ENCODE measurements at regions not wholly inside any gene's neighbourhood (a gene's known extent, or its start where the extent isn't known, plus 50 kb on each side); places are given as distances from the start of the nearest gene placed in this dataset.

GRCh38 chr18:27312153-27312552 is 127.0 kb upstream of the CHST9 start:
- Histone ChIP-seq H3K79me2 (ENCODE audit: control insufficient read depth, insufficient read depth, low read length) (no peaks in the 10 kb centered on the region), H4K20me1 (ENCODE audit: control insufficient read depth, extremely low read depth, insufficient read depth, low read length) (no peaks in the 10 kb centered on the region), H3K9me3 (ENCODE audit: control insufficient read depth, insufficient read depth, low read depth, low read length) (no peaks in the 10 kb centered on the region), H3K36me3 (ENCODE audit: control insufficient read depth, insufficient read depth, low read length) (no peaks in the 10 kb centered on the region), H3K27me3 (ENCODE audit: control insufficient read depth, insufficient read depth, low read length) (no peaks in the 10 kb centered on the region), H3K4me2 (ENCODE audit: extremely low read depth, insufficient read depth, low read length) (no peak overlapping the region), H3K9ac (ENCODE audit: insufficient read depth, low read length) (no peak overlapping the region), H2AFZ (ENCODE audit: low read length) (no peak overlapping the region), H3K4me1 (ENCODE audit: control insufficient read depth, extremely low read depth, insufficient read depth, low read length) (no peaks in the 10 kb centered on the region), H3K27ac (ENCODE audit: insufficient read depth, low read length) (no peak overlapping the region), H3K4me3 (replicated peaks in 1 of 4; ENCODE audit: control extremely low read depth in 1 of 4, insufficient read depth in 1 of 4, low read depth in 3 of 4, low read length in 4 of 4) (no peak overlapping the region)
- no peak for DNase-seq (ENCODE audit: low read depth in 2 of 2)
- TF ChIP-seq EZH2 (IDR thresholded peaks at IDR 0.05; ENCODE audit: low read length, missing control alignments) = no peak
- TF ChIP-seq CTCF (conservative IDR thresholded peaks at IDR 0.05 in 1 of 2, IDR thresholded peaks at IDR 0.05 in 1 of 2; ENCODE audit: low read depth in 1 of 2, low read length in 2 of 2) = no peak

- Histone ChIP-seq H3K4me1 (ENCODE audit: control insufficient read depth, extremely low read depth, insufficient read depth, low read length) (no peaks in the 10 kb centered on the region), H2AFZ (ENCODE audit: low read length) (no peak overlapping the region), H3K9ac (ENCODE audit: insufficient read depth, low read length) (no peak overlapping the region), H4K20me1 (ENCODE audit: control insufficient read depth, extremely low read depth, insufficient read depth, low read length) (no peaks in the 10 kb centered on the region), H3K9me3 (ENCODE audit: control insufficient read depth, insufficient read depth, low read depth, low read length) (no peaks in the 10 kb centered on the region), H3K27ac (ENCODE audit: insufficient read depth, low read length) (no peak overlapping the region), H3K79me2 (ENCODE audit: control insufficient read depth, insufficient read depth, low read length) (no peaks in the 10 kb centered on the region), H3K36me3 (ENCODE audit: control insufficient read depth, insufficient read depth, low read length) (no peaks in the 10 kb centered on the region), H3K4me3 (replicated peaks in 1 of 4; ENCODE audit: control extremely low read depth in 1 of 4, insufficient read depth in 1 of 4, low read depth in 3 of 4, low read length in 4 of 4) (no peak overlapping the region), H3K27me3 (ENCODE audit: control insufficient read depth, insufficient read depth, low read length) (no peaks in the 10 kb centered on the region), H3K4me2 (ENCODE audit: extremely low read depth, insufficient read depth, low read length) (no peak overlapping the region)
- no peak for DNase-seq (ENCODE audit: low read depth in 2 of 2)
- TF ChIP-seq CTCF (conservative IDR thresholded peaks at IDR 0.05 in 1 of 2, IDR thresholded peaks at IDR 0.05 in 1 of 2; ENCODE audit: low read depth in 1 of 2, low read length in 2 of 2) (no peak), EZH2 (IDR thresholded peaks at IDR 0.05; ENCODE audit: low read length, missing control alignments) (no peak)
These were observed 126.0 kb upstream of the CHST9 start for GRCh38 chr18:27311114-27311513.

GRCh38 chr18:27301615-27302378 is 116.7 kb upstream of the CHST9 start:
- Histone ChIP-seq H3K27me3 (ENCODE audit: control insufficient read depth, insufficient read depth, low read length) (no peaks in the 10 kb centered on the region), H3K9ac (ENCODE audit: insufficient read depth, low read length) (no peak overlapping the region), H3K4me2 (ENCODE audit: extremely low read depth, insufficient read depth, low read length) (no peak overlapping the region), H3K4me1 (ENCODE audit: control insufficient read depth, extremely low read depth, insufficient read depth, low read length) (no peaks in the 10 kb centered on the region), H3K9me3 (ENCODE audit: control insufficient read depth, insufficient read depth, low read depth, low read length) (no peaks in the 10 kb centered on the region), H2AFZ (ENCODE audit: low read length) (no peak overlapping the region), H3K36me3 (ENCODE audit: control insufficient read depth, insufficient read depth, low read length) (no peaks in the 10 kb centered on the region), H4K20me1 (ENCODE audit: control insufficient read depth, extremely low read depth, insufficient read depth, low read length) (no peaks in the 10 kb centered on the region), H3K4me3 (replicated peaks in 1 of 4; ENCODE audit: control extremely low read depth in 1 of 4, insufficient read depth in 1 of 4, low read depth in 3 of 4, low read length in 4 of 4) (no peak overlapping the region), H3K79me2 (ENCODE audit: control insufficient read depth, insufficient read depth, low read length) (no peaks in the 10 kb centered on the region), H3K27ac (ENCODE audit: insufficient read depth, low read length) (no peak overlapping the region)
- no peak for DNase-seq (ENCODE audit: low read depth in 2 of 2)
- TF ChIP-seq CTCF (conservative IDR thresholded peaks at IDR 0.05 in 1 of 2, IDR thresholded peaks at IDR 0.05 in 1 of 2; ENCODE audit: low read depth in 1 of 2, low read length in 2 of 2) = no peak
- no peak for TF ChIP-seq EZH2 (IDR thresholded peaks at IDR 0.05; ENCODE audit: low read length, missing control alignments)

All from fibroblast of lung (primary cell).